GM23248 (cell line): ENCODE measurements at regions not wholly inside any gene's neighbourhood (a gene's known extent, or its start where the extent isn't known, plus 50 kb on each side); places are given as distances from the start of the nearest gene placed in this dataset.

Source experiments
- EZH2 ChIP-seq: fragments of 200-600 bp; sonication (generic); IDR thresholded peaks from 2 replicates; pipeline ENCODE4 v1.6.1; 2018; ENCODE audit warnings: antibody characterized with exemption, mild to moderate bottlenecking; ENCODE audit not compliant: insufficient read depth, poor library complexity, severe bottlenecking
- EZH2phosphoT487 ChIP-seq: fragments of 200-600 bp; sonication (generic); IDR thresholded peaks from 2 replicates; pipeline ENCODE4 v1.6.1; 2018; ENCODE audit warnings: antibody characterized with exemption, moderate library complexity, mild to moderate bottlenecking, low read depth; ENCODE audit not compliant: insufficient read depth

GRCh38 chr3:71944482-71945065, 159.6 kb upstream of the PROK2 start:
- no peak for TF ChIP-seq EZH2
- no peak for TF ChIP-seq EZH2phosphoT487
